ENCODE measurements at regions not wholly inside any gene's neighbourhood (a gene's known extent, or its start where the extent isn't known, plus 50 kb on each side); places are given as distances from the start of the nearest gene placed in this dataset.

DNA sequence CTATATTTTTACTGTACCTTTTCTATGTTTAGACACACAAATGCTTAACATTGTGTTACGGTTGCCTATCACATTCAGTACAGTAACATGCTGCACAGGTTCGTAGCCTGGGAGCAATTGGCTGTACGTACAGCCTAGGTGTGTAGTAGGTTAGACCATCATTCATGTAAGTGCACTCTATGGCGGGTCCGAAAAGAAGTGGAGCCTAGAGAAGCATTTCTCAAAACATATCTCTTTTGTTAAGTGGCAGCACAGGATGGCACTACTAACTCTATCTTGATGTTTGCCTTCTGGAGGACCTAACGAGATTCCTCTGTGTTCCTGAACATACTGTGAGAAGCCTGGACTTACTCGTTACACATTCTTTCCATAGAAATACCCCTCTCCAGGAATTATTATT lies 132.3 kb upstream of the ADPGK start:
- Histone ChIP-seq H3K4me3 (no peak overlapping the region), H3K9me3 (no peaks in the 10 kb centered on the region), H3K27me3 (replicated peaks; ENCODE audit: insufficient read depth) (no peaks in the 10 kb centered on the region), H3K27ac (no peak overlapping the region), H3K4me1 (replicated peaks) (no peaks in the 10 kb centered on the region), H3K36me3 (no peaks in the 10 kb centered on the region)
- WGBS, result 82% methylated on average over 7 of the region's 7 CpGs
- intact Hi-C loops (cut with DNase I), result no loop called here
- TF ChIP-seq CTCF (IDR thresholded peaks at IDR 0.05) (no peak), POLR2AphosphoS5 (IDR thresholded peaks at IDR 0.05) (no peak), POLR2A (IDR thresholded peaks at IDR 0.05) (no peak)
- DNase-seq (ENCODE audit: low spot score), result no peak

GRCh38 chr15:72912996-72913395 lies 129.4 kb upstream of the ADPGK start:
- 33% methylated on average over 2 of the region's 2 CpGs for WGBS
- no peaks in the 10 kb centered on the region for H3K9me3 ChIP-seq
- intact Hi-C loops (cut with DNase I), result no loop called here

GRCh38 chr15:72912121-72912520 lies 128.6 kb upstream of the ADPGK start:
- WGBS, result 57% methylated on average over 4 of the region's 4 CpGs

More at GRCh38 chr15:72912996-72913395, 129.4 kb upstream of the ADPGK start:
- Histone ChIP-seq H3K27ac (no peak overlapping the region), H3K4me1 (replicated peaks) (no peaks in the 10 kb centered on the region), H3K27me3 (replicated peaks; ENCODE audit: insufficient read depth) (no peaks in the 10 kb centered on the region), H3K36me3 (no peaks in the 10 kb centered on the region), H3K4me3 (no peak overlapping the region)
- TF ChIP-seq POLR2A (IDR thresholded peaks at IDR 0.05) (no peak), CTCF (IDR thresholded peaks at IDR 0.05) (no peak), POLR2AphosphoS5 (IDR thresholded peaks at IDR 0.05) (no peak)
- no peak for DNase-seq (ENCODE audit: low spot score)

DNA sequence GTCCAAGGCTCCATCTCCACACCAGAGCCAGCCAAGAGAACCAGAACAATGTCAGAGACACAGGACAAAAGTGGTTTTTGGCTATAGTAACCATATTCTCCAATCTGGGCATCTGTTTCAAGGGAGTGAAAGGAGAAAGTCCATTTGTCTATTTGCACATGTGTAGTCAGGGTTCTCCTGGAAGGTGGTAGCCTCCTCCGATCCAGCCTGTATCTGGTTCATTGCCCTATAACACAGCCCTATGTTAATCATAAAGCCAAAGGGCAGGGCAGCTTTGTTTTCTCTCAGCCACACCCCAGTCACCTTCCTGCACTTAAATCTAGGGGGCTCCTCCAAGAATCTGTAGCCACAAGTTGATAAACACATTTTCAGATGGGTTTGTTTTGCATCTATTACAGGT lies 128.1 kb upstream of the ADPGK start:
- no peaks in the 10 kb centered on the region for H3K36me3 ChIP-seq
- intact Hi-C loops (cut with DNase I), result no loop called here
- TF ChIP-seq CTCF (IDR thresholded peaks at IDR 0.05) (no peak), POLR2A (IDR thresholded peaks at IDR 0.05) (no peak)

More at GRCh38 chr15:72912121-72912520, 128.6 kb upstream of the ADPGK start:
- H3K27ac ChIP-seq, result no peak overlapping the region
- H3K4me1 ChIP-seq (replicated peaks), result no peaks in the 10 kb centered on the region
- TF ChIP-seq POLR2A (IDR thresholded peaks at IDR 0.05), result no peak
- intact Hi-C loops (cut with DNase I), result no loop called here
- H3K27me3 ChIP-seq (replicated peaks; ENCODE audit: insufficient read depth), result no peaks in the 10 kb centered on the region
- H3K4me3 ChIP-seq, result no peak overlapping the region
- H3K36me3 ChIP-seq, result no peaks in the 10 kb centered on the region
- H3K9me3 ChIP-seq, result no peaks in the 10 kb centered on the region
- no peak for DNase-seq (ENCODE audit: low spot score)

DNA sequence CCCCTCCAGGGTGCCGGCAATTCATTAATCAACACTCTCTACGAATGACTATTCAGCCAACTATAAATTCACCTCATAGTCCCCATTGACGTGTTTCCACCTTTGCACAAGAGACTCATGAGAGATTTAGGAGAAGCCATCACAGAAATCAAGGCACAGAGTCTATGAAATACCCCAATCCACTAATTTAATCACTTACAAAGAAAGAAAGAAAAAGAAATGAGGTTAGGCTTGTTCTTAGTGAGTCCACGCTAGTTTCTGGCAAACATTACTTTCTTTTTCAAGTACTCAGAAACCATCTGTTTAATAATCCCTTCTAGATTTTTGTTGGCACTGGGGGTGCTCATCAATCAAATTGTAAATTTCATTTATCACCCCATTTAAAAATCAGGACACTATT lies 125.2 kb upstream of the ADPGK start:
- intact Hi-C loops (cut with DNase I), result no loop called here
- DNase-seq (ENCODE audit: low spot score), result no peak
- Histone ChIP-seq H3K9me3 (no peaks in the 10 kb centered on the region), H3K36me3 (no peaks in the 10 kb centered on the region), H3K27ac (no peak overlapping the region), H3K4me1 (replicated peaks) (no peaks in the 10 kb centered on the region), H3K27me3 (replicated peaks; ENCODE audit: insufficient read depth) (no peaks in the 10 kb centered on the region), H3K4me3 (no peak overlapping the region)
- WGBS, result 82% methylated on average over 4 of the region's 4 CpGs
- TF ChIP-seq POLR2AphosphoS5 (IDR thresholded peaks at IDR 0.05) (no peak), POLR2A (IDR thresholded peaks at IDR 0.05) (no peak), CTCF (IDR thresholded peaks at IDR 0.05) (no peak)

More for the DNA sequence above, 128.1 kb upstream of the ADPGK start:
- H3K9me3 ChIP-seq, result no peaks in the 10 kb centered on the region
- no peaks in the 10 kb centered on the region for H3K4me1 ChIP-seq (replicated peaks)
- H3K27me3 ChIP-seq (replicated peaks; ENCODE audit: insufficient read depth), result no peaks in the 10 kb centered on the region
- H3K27ac ChIP-seq, result no peak overlapping the region
- H3K4me3 ChIP-seq, result no peak overlapping the region
- DNase-seq (ENCODE audit: low spot score), result no peak
- 63% methylated on average over 1 of the region's 1 CpG for WGBS

Measured in prostate gland (tissue), 2 donors.